ENCODE measurements at regions not wholly inside any gene's neighbourhood (a gene's known extent, or its start where the extent isn't known, plus 50 kb on each side); places are given as distances from the start of the nearest gene placed in this dataset.
"Not testable (repeated sequence)": the region's sequence is repeated elsewhere in the genome, so short reads cannot be mapped to it uniquely, and the experiment has no call there.

DNA sequence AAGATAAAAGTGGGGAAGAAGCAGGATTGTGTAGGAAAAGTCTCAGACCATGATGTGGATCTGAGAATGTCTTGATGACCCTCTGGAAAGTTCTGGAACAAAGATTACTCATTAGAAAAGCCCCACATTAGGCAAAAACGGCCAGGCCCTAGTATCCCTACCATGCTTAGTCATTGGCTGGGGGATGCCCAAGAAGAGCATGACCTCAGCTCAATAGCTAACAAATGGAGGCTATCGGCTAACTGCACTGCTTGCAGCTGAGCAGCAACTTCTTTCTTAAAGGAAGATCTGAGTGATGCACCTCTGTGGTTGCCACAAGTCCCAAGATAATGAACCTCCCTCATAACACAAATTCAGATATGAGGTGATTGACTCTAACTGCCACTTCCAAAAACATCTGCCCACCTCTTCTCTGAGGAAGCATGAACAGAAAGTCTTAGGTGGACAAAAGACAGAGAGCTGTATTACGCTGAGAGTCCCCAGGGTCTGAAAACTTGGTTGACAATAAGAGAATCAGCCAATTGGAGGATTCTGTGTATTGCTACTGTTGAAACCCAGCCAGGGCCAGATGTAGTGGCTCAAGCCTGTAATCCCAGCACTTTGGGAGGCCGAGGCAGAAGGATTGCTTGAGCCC lies 64.6 kb upstream of the AK4 start:
- Mint-ChIP-seq H3K27ac (no peak overlapping the region), H3K4me1 (no peaks in the 10 kb centered on the region), H3K27me3 (peaks cover 27% of the 10 kb centered on the region), H3K9me3 (peaks cover 0 to 9% (median 1%) of the 10 kb centered on the region in 7 donors), H3K36me3 (no peaks in the 10 kb centered on the region), H3K4me3 (no peak overlapping the region)
- ATAC-seq (ENCODE audit: low read depth in 2 of 2), result no peak
- H3K27ac ChIP-seq (ENCODE audit: insufficient read depth, low read length, poor library complexity, severe bottlenecking), result no peak overlapping the region
- H3K36me3 ChIP-seq (ENCODE audit: control insufficient read depth, insufficient read depth, low read length), result no peaks in the 10 kb centered on the region
- no peak overlapping the region for H3K4me3 ChIP-seq (ENCODE audit: low read depth, low read length)
- no peak for DNase-seq
- no peaks in the 10 kb centered on the region for H3K4me1 ChIP-seq (ENCODE audit: control insufficient read depth, insufficient read depth, low read length, poor library complexity, severe bottlenecking)
- H3K9me3 ChIP-seq (ENCODE audit: control insufficient read depth in 2 of 2, low read length in 2 of 2), result no peaks in the 10 kb centered on the region
- peaks cover 7% of the 10 kb centered on the region for H3K27me3 ChIP-seq (ENCODE audit: control insufficient read depth, insufficient read depth, low read length)

DNA sequence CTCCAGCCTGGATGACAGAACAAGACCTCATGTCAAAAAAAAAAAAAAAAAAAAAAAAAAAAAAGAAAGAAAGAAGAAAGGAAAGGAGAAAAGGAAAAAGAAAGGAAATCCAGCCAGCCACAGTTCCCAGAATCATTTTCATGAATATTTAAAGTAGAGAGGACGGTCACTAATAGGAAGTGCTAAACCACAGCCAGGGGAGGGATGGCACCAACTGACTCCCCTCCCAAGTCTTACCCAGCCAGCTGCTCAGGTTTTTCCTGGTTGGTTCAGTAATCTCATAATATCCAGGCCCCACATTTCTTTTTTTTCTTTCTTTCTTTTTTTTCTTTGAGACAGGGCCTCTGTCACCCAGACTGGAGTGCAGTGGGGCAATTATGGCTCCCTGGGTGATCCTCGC lies 63.9 kb upstream of the AK4 start:
- peaks cover 33% of the 10 kb centered on the region for H3K27me3 Mint-ChIP-seq
- Histone ChIP-seq H3K36me3 (ENCODE audit: control insufficient read depth, insufficient read depth, low read length) (no peaks in the 10 kb centered on the region), H3K27me3 (ENCODE audit: control insufficient read depth, insufficient read depth, low read length) (peaks cover 7% of the 10 kb centered on the region), H3K9me3 (ENCODE audit: control insufficient read depth in 2 of 2, low read length in 2 of 2) (no peaks in the 10 kb centered on the region), H3K4me3 (ENCODE audit: low read depth, low read length) (no peak overlapping the region), H3K4me1 (ENCODE audit: control insufficient read depth, insufficient read depth, low read length, poor library complexity, severe bottlenecking) (no peaks in the 10 kb centered on the region), H3K27ac (ENCODE audit: insufficient read depth, low read length, poor library complexity, severe bottlenecking) (no peak overlapping the region)
- peaks cover 0 to 9% (median 1%) of the 10 kb centered on the region in 7 donors for H3K9me3 Mint-ChIP-seq
- DNase-seq (no peak), ATAC-seq (ENCODE audit: low read depth in 2 of 2) (no peak)
- no peaks in the 10 kb centered on the region for H3K36me3 Mint-ChIP-seq
- no peaks in the 10 kb centered on the region for H3K4me1 Mint-ChIP-seq
- H3K4me3 Mint-ChIP-seq, result no peak overlapping the region
- H3K27ac Mint-ChIP-seq, result no peak overlapping the region

DNA sequence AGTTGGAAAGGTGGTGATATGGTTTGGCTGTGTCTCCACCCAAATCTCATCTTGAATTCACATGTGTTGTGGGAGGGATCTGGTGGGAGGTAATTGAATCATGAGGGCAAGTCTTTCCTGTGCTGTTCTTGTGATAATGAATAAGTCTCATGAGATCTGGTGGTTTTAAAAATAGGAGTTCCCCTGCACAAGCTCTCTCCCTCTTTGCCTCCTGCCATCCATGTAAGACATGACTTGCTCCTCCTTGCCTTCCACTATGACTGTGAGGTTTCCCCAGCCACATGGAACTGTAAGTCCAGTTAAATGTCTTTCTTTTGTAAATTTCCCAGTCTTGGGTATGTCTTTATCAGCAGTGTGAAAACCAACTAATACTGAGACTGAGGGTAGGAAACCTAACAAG lies 60.5 kb upstream of the AK4 start:
- H3K9me3 ChIP-seq (ENCODE audit: control insufficient read depth in 2 of 2, low read length in 2 of 2); H3K4me3 ChIP-seq (ENCODE audit: low read depth, low read length); H3K9me3 Mint-ChIP-seq; H3K27me3 ChIP-seq (ENCODE audit: control insufficient read depth, insufficient read depth, low read length); H3K4me1 ChIP-seq (ENCODE audit: control insufficient read depth, insufficient read depth, low read length, poor library complexity, severe bottlenecking); H3K27ac ChIP-seq (ENCODE audit: insufficient read depth, low read length, poor library complexity, severe bottlenecking); DNase-seq; H3K27ac Mint-ChIP-seq; H3K36me3 Mint-ChIP-seq; H3K4me3 Mint-ChIP-seq; H3K36me3 ChIP-seq (ENCODE audit: control insufficient read depth, insufficient read depth, low read length); H3K4me1 Mint-ChIP-seq; ATAC-seq (ENCODE audit: low read depth in 2 of 2): not testable (repeated sequence)
- H3K27me3 Mint-ChIP-seq, result peaks cover 29% of the 10 kb centered on the region

DNA sequence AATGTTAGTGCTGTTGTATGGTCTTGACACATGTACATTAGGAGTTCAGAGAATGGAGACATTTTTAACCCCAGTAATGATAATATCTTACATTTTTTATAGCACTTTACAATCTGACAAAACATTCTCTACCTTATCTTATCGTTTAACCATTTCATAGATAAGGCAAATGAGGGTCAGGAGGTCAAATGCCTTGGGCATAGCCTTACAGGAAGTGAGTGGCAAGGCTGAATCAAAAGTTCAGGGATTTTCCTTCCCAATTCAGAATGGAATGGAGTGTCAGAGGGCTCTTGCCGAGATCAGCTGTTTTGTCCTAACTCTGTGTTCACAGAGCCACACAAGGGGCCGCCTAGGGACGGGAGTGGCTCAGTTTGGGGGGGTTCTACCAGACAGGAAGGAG lies 57.6 kb upstream of the AK4 start:
- Mint-ChIP-seq H3K4me1 (no peaks in the 10 kb centered on the region), H3K9me3 (peaks cover 0 to 9% (median 6%) of the 10 kb centered on the region in 7 donors), H3K27ac (no peak overlapping the region), H3K27me3 (peaks cover 39% of the 10 kb centered on the region), H3K4me3 (no peak overlapping the region), H3K36me3 (no peaks in the 10 kb centered on the region)
- Histone ChIP-seq H3K27me3 (ENCODE audit: control insufficient read depth, insufficient read depth, low read length) (peaks cover 4% of the 10 kb centered on the region), H3K4me3 (ENCODE audit: low read depth, low read length) (no peak overlapping the region), H3K9me3 (ENCODE audit: control insufficient read depth in 2 of 2, low read length in 2 of 2) (no peaks in the 10 kb centered on the region), H3K4me1 (ENCODE audit: control insufficient read depth, insufficient read depth, low read length, poor library complexity, severe bottlenecking) (no peaks in the 10 kb centered on the region), H3K36me3 (ENCODE audit: control insufficient read depth, insufficient read depth, low read length) (no peaks in the 10 kb centered on the region), H3K27ac (ENCODE audit: insufficient read depth, low read length, poor library complexity, severe bottlenecking) (no peak overlapping the region)
- ATAC-seq (ENCODE audit: low read depth in 2 of 2) (no peak), DNase-seq (no peak)

DNA sequence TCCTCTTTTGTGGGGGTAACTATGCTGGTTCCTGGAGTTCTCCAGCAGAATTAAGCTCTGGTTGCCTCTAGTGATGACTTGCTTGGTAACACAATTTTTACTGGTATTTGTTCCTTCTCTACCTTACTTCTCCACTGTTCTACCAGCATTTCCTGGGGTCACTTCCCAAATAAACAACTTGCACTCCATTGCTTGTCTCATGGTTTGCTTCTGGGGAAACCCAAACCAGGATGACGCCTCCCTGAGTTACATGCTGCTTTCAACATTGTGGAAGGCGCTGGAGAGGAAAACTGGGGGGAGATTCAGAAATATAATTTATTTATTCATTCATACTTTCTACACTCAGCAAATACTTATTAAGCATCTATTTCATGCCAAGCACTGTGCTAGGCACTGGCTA lies 55.3 kb upstream of the AK4 start:
- no peak overlapping the region for H3K4me3 Mint-ChIP-seq
- H3K36me3 Mint-ChIP-seq, result no peaks in the 10 kb centered on the region
- Histone ChIP-seq H3K9me3 (ENCODE audit: control insufficient read depth in 2 of 2, low read length in 2 of 2) (no peaks in the 10 kb centered on the region), H3K27me3 (ENCODE audit: control insufficient read depth, insufficient read depth, low read length) (peaks cover 2% of the 10 kb centered on the region), H3K27ac (ENCODE audit: insufficient read depth, low read length, poor library complexity, severe bottlenecking) (no peak overlapping the region), H3K4me1 (ENCODE audit: control insufficient read depth, insufficient read depth, low read length, poor library complexity, severe bottlenecking) (no peaks in the 10 kb centered on the region), H3K36me3 (ENCODE audit: control insufficient read depth, insufficient read depth, low read length) (no peaks in the 10 kb centered on the region), H3K4me3 (ENCODE audit: low read depth, low read length) (no peak overlapping the region)
- H3K27me3 Mint-ChIP-seq, result peaks cover 42% of the 10 kb centered on the region
- DNase-seq, result no peak
- H3K9me3 Mint-ChIP-seq, result peaks cover 0 to 7% (median 1%) of the 10 kb centered on the region in 7 donors
- no peaks in the 10 kb centered on the region for H3K4me1 Mint-ChIP-seq
- no peak overlapping the region for H3K27ac Mint-ChIP-seq
- no peak for ATAC-seq (ENCODE audit: low read depth in 2 of 2)

DNA sequence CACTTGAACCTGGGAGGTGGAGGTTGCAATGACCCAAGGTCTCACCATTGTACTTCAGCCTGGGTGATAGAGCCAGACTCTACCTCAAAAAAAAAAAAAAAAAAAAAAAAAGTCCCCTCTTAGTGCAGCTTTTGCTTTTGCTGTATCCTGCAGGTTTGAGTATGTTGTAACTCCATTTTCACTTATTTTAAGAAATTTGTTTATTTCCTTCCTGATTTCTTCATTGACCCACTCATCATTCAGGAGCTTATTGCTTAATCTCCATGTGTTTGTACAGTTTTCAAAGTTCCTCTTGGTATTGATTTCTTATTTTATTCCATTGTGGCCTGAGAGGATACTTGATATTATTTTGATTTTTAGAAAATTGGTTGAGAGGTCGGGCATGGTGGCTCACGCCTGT lies 50.9 kb upstream of the AK4 start:
- DNase-seq (no peak), ATAC-seq (ENCODE audit: low read depth in 2 of 2) (no peak)
- H3K4me1 ChIP-seq (ENCODE audit: control insufficient read depth, insufficient read depth, low read length, poor library complexity, severe bottlenecking), result no peaks in the 10 kb centered on the region
- Mint-ChIP-seq H3K4me3 (no peak overlapping the region), H3K36me3 (no peaks in the 10 kb centered on the region), H3K9me3 (peaks cover 0 to 26% (median 9%) of the 10 kb centered on the region in 7 donors), H3K27ac (no peak overlapping the region), H3K27me3 (peaks cover 35% of the 10 kb centered on the region), H3K4me1 (no peaks in the 10 kb centered on the region)
- H3K27me3 ChIP-seq (ENCODE audit: control insufficient read depth, insufficient read depth, low read length), result peaks cover 2% of the 10 kb centered on the region
- peaks cover 7 to 23% of the 10 kb centered on the region in 2 experiments for H3K9me3 ChIP-seq (ENCODE audit: control insufficient read depth in 2 of 2, low read length in 2 of 2)
- no peaks in the 10 kb centered on the region for H3K36me3 ChIP-seq (ENCODE audit: control insufficient read depth, insufficient read depth, low read length)
- H3K27ac ChIP-seq (ENCODE audit: insufficient read depth, low read length, poor library complexity, severe bottlenecking), result no peak overlapping the region
- H3K4me3 ChIP-seq (ENCODE audit: low read depth, low read length), result no peak overlapping the region
